ENCODE measurements at regions not wholly inside any gene's neighbourhood (a gene's known extent, or its start where the extent isn't known, plus 50 kb on each side); places are given as distances from the start of the nearest gene placed in this dataset.

- no peak for DNase-seq (ENCODE audit: insufficient read length, low spot score)
- FAIRE-seq = no peak
- TF ChIP-seq CTCF (IDR thresholded peaks at IDR 0.05; ENCODE audit: insufficient read depth, missing control alignments) = no peak
Observed at GRCh38 chr12:107304588-107305532, 211.5 kb upstream of the CRY1 start.

GRCh38 chr12:107306141-107306659 lies 212.9 kb upstream of the CRY1 start:
- FAIRE-seq (no peak), DNase-seq (ENCODE audit: insufficient read length, low spot score) (no peak)
- TF ChIP-seq CTCF (IDR thresholded peaks at IDR 0.05; ENCODE audit: insufficient read depth, missing control alignments) = no peak

GRCh38 chr12:107308310-107308709 lies 215.0 kb upstream of the CRY1 start:
- DNase-seq (ENCODE audit: insufficient read length, low spot score) (no peak), FAIRE-seq (no peak)
- no peak for TF ChIP-seq CTCF (IDR thresholded peaks at IDR 0.05; ENCODE audit: insufficient read depth, missing control alignments)

GRCh38 chr12:107309020-107309419 lies 215.7 kb upstream of the CRY1 start:
- no peak for DNase-seq (ENCODE audit: insufficient read length, low spot score)
- FAIRE-seq = no peak
- TF ChIP-seq CTCF (IDR thresholded peaks at IDR 0.05; ENCODE audit: insufficient read depth, missing control alignments) = no peak

GRCh38 chr12:107310621-107311020 lies 217.3 kb upstream of the CRY1 start:
- no peak for FAIRE-seq
- DNase-seq (ENCODE audit: insufficient read length, low spot score) = no peak
- TF ChIP-seq CTCF (IDR thresholded peaks at IDR 0.05; ENCODE audit: insufficient read depth, missing control alignments) = no peak

GRCh38 chr12:107311682-107312081 lies 218.3 kb upstream of the CRY1 start:
- no peak for DNase-seq (ENCODE audit: insufficient read length, low spot score)
- FAIRE-seq = no peak
- no peak for TF ChIP-seq CTCF (IDR thresholded peaks at IDR 0.05; ENCODE audit: insufficient read depth, missing control alignments)
